ENCODE measurements at regions not wholly inside any gene's neighbourhood (a gene's known extent, or its start where the extent isn't known, plus 50 kb on each side); places are given as distances from the start of the nearest gene placed in this dataset.
"Not testable (repeated sequence)": the region's sequence is repeated elsewhere in the genome, so short reads cannot be mapped to it uniquely, and the experiment has no call there.

DNA sequence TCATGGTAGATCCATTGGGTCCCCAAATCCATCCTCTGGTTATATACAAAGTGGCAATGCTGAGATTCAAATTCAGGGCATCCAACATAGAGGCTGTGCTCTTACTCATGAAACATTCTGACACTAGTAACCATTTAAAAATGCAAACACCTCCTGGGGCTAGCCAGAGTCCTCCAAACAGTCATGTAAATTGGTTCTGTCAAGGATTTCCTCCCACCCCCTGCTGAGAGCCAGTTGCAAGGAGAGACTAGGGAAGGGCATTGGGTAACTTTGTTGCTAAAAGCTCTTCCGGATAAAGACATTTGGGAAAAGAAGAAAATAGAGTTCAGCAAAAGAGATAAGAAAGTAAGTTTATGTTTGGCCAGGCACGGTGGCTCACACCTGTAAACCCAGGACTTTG is 58.3 kb downstream of the ART5 start:
- H3K36me3 ChIP-seq; H3K4me1 ChIP-seq; H3K27me3 ChIP-seq; DNase-seq (ENCODE audit: low spot score); H3K9me3 ChIP-seq; H3K27ac ChIP-seq; H3K4me3 ChIP-seq: not testable (repeated sequence)

DNA sequence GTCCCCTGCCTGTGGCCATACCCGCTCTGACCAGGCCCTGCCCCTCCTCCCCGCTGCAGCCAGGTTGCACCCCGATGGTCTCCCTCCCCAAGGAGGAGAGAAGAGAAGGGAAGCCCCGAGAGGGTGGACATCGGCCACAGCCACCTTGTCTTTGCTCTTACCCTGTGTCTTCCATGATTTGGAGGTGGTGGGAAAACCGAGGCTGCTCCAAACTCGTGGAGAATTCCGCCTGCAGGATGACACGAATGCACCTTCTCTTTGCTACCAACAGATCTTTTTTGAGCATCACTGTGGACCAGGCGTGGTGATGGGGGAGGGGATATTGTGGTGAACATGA is 60.4 kb downstream of the ART5 start:
- not testable (repeated sequence) for H3K9me3 ChIP-seq; H3K27ac ChIP-seq; H3K4me1 ChIP-seq; H3K27me3 ChIP-seq; H3K4me3 ChIP-seq; DNase-seq (ENCODE audit: low spot score); H3K36me3 ChIP-seq

DNA sequence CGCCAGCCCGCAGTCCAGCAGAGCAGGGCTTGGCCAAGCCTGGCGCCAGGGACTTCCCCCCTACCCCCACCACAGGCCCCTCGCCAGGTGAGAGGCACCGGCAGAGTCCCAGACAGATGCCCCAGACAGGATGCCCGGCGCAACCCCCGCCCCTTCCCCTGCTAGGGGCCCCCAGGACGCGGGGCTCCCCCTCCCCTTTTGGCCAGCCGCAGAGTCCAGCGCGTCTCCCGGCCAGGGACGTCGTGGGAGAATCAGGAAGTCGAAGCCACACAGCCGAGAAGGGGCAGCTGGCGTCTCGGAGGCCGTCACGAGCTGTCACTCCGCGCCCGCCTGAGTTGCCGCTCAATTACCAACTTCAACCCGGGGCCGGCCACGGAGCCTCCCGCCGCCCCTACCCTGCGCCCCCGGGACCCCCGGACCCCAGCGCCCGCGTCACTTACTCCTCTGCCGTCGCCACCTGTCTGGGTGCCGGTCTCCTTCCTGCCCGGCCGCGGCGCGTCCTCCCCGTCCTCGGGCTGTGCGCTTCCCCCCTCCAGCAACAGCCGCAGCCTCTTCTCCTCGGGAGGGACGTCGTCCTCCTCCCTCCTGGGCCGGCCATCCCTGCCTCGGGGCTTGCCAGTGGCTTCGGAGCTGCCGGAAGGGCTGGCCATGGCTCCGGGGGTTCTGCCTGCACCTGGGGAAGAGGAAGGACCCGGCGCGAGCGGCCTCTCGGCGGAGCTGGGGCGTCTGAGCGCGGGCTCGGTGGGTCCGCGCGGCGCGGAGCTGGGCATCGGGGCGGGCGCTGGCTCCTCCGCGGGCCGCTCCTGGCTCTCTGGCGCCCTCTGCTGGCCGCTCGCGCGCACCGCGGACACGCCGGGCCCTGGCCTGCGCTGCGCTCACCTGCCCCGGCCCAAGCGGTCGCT is 61.1 kb downstream of the ART5 start:
- TF ChIP-seq, protein P1, sequence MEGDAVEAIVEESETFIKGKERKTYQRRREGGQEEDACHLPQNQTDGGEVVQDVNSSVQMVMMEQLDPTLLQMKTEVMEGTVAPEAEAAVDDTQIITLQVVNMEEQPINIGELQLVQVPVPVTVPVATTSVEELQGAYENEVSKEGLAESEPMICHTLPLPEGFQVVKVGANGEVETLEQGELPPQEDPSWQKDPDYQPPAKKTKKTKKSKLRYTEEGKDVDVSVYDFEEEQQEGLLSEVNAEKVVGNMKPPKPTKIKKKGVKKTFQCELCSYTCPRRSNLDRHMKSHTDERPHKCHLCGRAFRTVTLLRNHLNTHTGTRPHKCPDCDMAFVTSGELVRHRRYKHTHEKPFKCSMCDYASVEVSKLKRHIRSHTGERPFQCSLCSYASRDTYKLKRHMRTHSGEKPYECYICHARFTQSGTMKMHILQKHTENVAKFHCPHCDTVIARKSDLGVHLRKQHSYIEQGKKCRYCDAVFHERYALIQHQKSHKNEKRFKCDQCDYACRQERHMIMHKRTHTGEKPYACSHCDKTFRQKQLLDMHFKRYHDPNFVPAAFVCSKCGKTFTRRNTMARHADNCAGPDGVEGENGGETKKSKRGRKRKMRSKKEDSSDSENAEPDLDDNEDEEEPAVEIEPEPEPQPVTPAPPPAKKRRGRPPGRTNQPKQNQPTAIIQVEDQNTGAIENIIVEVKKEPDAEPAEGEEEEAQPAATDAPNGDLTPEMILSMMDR (IDR thresholded peaks at IDR 0.05), result peak; percentile 85 to 95
- not testable (repeated sequence) for DNase-seq (ENCODE audit: low spot score); H3K27me3 ChIP-seq; H3K27ac ChIP-seq; H3K4me1 ChIP-seq; H3K9me3 ChIP-seq; H3K36me3 ChIP-seq
- H3K4me3 ChIP-seq, result peak overlapping the region; percentile 27 to 50

DNA sequence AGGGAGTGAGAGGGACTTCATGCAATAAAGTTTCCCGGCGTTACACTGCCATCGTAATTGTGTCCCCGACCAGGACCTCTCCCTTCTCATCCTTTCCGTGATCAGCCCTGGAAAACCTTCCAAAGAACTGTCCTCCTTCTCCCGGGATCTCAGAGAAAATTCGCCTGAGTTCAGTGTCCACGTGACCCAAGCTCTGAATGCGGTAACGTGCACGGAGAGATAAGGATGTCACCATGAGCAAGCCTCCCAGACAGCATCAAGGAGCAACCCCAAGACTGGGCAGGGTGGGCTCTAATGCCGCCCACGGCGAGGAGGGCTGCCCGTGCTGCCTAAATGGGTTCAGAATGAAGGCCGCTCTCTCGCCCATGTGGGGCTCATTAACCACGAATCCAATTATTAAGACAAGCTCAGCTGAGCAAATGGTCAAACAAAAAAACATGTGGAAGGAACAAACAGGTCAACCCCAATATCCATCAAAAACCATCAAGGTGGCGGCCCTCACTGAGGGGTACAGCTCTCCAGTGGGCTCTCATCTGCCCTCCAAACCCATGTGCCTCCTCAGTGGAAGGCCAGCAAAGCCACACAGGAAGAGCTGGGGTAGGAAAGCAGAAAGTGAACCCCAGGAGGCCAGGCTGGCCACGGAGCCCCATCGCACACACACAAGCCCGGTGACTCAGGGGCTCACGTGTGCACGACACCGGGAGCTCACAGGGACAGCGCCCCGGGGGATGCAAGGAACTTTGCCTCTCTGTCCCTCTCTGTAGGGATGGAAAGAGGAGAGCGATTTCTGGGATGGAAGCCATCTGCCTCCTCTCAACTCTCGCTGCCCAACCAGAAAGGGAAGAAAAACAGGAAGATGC is 62.0 kb downstream of the ART5 start:
- not testable (repeated sequence) for H3K4me1 ChIP-seq; H3K27me3 ChIP-seq; H3K9me3 ChIP-seq; DNase-seq (ENCODE audit: low spot score); H3K27ac ChIP-seq; H3K4me3 ChIP-seq; H3K36me3 ChIP-seq

DNA sequence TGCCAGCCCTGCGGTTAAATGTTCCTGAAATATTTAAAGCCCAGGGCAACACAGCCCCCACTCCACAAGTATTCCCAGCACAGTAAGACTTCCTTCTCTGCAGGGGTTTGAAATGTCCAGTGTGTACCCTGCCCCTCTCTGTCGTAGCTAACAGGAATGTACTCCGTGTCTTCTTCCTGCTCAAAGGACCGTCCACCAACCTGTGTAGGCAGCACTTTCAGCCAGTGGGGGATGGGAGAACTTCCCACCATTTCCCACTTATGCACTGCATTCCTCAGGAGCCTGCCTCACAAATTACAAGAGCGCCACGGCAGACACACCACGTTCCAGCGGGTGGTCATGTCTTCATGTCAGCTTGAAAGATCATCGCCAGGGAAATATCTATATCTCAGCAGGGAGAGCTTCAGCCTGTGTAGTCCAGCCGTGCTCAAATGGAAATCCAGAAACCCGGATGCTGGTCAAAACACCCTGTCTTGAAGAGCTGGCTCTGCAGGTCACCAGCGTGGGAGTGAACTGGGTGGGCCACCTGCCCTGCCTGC is 65.7 kb downstream of the ART5 start:
- H3K36me3 ChIP-seq; H3K4me3 ChIP-seq; H3K4me1 ChIP-seq; H3K27me3 ChIP-seq; H3K27ac ChIP-seq; H3K9me3 ChIP-seq; DNase-seq (ENCODE audit: low spot score): not testable (repeated sequence)

DNA sequence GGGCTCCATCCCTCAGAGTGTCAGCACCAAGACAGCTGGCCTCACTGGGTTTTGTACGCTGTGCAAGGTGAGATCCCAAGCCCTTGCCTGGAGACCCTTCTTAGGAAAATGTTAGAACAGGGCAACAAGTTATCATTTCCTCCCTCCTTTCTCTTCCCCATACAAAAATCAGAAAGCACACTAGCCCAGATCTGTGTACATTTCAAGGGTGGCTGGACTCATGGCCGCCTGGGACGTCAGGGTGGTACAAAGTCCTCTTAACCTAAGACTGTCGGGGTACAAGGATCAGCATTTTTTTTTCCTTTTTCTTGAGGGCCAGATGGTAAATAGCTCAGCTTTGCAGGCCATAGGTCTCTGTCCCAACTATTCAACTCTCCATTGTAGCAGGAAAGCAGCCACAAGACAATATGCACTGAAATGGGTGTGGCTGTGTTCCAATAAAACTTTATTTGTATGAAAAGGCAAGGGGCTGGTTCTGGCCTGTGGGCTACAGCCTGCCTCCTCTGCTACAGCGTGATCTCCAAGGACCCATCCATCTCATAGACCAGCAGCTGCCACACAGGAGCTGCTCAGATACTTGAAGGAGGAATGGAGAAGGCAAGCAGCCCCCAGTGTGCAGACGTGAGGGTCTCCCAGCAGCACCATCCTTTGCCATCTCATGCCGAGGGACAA is 68.7 kb downstream of the ART5 start:
- not testable (repeated sequence) for H3K4me3 ChIP-seq; H3K27me3 ChIP-seq; DNase-seq (ENCODE audit: low spot score); H3K36me3 ChIP-seq; H3K4me1 ChIP-seq; H3K27ac ChIP-seq; H3K9me3 ChIP-seq

DNA sequence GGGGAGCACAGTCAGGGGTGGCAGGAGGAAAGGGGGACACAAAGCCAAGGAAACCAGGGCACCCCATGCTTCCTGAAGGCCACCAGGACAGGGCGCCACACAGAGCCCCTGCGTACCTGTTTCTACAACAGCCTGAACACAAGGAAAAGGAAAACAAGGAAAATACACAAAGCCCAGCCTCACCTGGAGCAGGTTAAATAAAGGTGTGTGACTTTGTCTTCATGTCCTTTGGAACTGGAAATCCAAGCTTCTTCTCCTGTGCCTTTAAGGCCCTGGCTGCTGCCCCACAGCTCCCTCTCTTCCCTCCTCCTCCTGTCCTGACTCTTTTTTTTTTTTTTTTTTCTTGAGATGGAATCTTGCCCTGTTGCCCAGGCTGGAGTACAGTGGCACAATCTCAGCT is 70.0 kb downstream of the ART5 start:
- not testable (repeated sequence) for H3K4me1 ChIP-seq; H3K4me3 ChIP-seq; H3K27ac ChIP-seq; H3K9me3 ChIP-seq; H3K36me3 ChIP-seq; DNase-seq (ENCODE audit: low spot score); H3K27me3 ChIP-seq

DNA sequence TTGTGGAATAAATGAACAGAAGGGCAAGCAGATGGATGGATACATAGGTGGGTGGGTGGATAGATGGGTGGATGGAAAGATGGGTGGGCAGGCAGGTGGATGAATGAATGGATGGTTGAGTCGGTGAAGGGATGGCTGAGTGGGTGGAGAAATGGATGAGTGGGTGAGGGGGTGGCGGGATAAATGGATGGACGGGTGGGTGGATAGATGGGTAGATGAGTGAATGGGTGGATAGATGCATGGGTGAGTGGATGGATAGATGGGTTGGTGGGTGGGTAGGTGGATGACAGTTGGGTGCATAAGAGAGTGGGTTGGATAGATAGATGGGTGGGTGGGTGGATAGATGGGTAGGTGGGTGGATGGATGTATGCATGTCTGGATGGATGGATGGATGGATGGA is 76.0 kb downstream of the ART5 start:
- not testable (repeated sequence) for H3K4me1 ChIP-seq; H3K27ac ChIP-seq; H3K27me3 ChIP-seq; H3K4me3 ChIP-seq; H3K36me3 ChIP-seq; DNase-seq (ENCODE audit: low spot score); H3K9me3 ChIP-seq

DNA sequence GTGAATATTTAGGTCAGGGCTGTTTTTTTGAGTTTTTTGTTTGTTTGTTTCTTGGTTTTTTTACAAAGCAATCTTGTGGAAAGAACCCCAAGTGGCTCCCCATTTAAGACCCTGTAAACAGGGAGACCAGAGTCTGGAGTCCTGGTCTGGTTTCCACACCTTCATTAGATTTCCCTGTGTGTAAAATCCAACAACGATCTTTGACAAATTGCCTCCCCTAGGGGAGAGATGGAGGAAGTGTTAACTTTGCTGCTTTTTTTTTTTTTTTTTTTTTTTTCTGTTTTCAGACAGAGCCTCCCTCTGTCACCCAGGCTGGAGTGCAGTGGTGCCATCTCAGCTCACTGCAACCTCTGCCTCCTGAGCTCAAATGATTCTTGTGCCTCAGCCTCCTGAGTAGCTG is 77.4 kb downstream of the ART5 start:
- not testable (repeated sequence) for H3K36me3 ChIP-seq; H3K4me3 ChIP-seq; H3K9me3 ChIP-seq; H3K27me3 ChIP-seq; H3K27ac ChIP-seq; H3K4me1 ChIP-seq; DNase-seq (ENCODE audit: low spot score)

DNA sequence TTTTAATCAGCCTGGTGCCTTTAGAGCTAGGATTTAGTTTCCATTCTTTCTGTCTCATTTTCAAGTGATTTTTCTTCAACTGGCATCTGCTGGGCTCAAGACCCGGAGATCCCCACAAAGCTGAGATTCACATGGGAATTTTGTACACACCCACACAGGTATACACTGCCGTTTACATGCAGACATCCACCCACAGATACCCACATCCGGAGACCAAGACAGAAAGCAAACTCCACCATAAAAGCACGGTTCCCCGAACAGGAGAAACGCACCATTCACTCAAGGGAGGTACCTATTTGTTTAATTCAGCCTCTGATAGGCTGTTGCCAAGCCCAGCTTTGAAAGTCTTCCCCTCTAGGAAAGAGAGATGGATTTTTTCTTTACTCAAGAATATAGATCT is 87.2 kb downstream of the ART5 start:
- H3K9me3 ChIP-seq; H3K36me3 ChIP-seq; H3K4me1 ChIP-seq; DNase-seq (ENCODE audit: low spot score); H3K4me3 ChIP-seq; H3K27ac ChIP-seq; H3K27me3 ChIP-seq: not testable (repeated sequence)

DNA sequence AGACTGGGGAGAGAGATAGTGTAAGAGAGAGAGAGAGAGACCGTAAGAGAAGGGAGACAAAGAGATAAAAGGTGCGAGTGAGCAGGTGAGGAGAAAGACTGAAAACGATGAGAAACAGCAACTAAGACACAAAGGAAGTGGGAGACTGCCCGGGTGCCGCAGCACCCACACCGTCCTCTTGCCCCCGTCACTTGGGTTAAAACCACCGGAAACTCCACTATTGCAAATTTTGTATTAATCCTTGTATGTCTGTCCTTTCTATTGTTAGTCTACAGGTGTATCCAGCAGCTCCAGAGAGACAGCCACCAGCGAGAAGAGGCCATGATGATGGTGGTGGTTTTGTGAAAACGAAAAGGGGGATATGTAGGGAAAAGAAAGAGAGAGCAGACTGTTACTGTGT is 96.8 kb downstream of the ART5 start:
- H3K27ac ChIP-seq; DNase-seq (ENCODE audit: low spot score); H3K36me3 ChIP-seq; H3K4me3 ChIP-seq; H3K4me1 ChIP-seq; H3K27me3 ChIP-seq; H3K9me3 ChIP-seq: not testable (repeated sequence)

DNA sequence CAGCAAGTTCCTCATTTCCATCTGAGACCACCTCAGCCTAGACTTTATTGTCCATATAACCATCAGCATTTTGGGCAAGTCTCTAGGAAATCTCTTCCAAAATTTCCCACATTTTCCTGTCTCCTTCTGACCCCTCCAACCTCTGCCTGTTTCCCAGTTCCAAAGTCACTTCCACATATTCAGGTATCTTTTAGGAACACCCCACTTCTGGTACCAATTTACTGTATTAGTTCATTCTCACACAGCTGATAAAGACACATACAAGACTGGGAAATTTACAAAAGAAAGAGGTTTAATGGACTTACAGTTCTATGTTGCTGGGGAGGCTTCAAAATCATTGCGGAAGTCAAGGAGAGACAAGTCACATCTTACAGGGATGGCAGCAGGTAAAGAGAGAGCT is 103.6 kb downstream of the ART5 start:
- not testable (repeated sequence) for H3K9me3 ChIP-seq; H3K4me1 ChIP-seq; DNase-seq (ENCODE audit: low spot score); H3K4me3 ChIP-seq; H3K36me3 ChIP-seq; H3K27me3 ChIP-seq; H3K27ac ChIP-seq

DNA sequence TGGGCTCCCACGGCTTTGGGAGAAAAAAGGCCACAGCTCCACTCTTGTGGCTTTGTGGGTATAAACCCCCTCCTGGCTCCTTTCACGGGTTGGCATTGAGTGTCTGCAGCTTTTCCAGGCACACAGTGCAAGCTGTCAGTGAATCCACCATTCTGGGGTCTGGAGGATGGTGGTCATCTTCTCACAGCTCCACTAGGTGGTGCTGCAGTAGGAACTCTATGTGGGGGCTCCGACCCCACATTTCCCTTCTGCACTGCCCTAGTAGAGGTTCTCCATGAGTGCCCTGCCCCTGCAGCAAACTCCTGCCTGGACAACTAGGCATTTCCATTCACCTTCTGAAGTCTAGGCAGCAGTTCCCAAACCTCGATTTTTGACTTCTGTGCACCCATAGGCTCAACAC is 104.5 kb downstream of the ART5 start:
- not testable (repeated sequence) for H3K36me3 ChIP-seq; H3K4me3 ChIP-seq; H3K4me1 ChIP-seq; H3K27me3 ChIP-seq; H3K9me3 ChIP-seq; DNase-seq (ENCODE audit: low spot score); H3K27ac ChIP-seq
